HG02623 (cell line): ENCODE measurements at regions not wholly inside any gene's neighbourhood (a gene's known extent, or its start where the extent isn't known, plus 50 kb on each side); places are given as distances from the start of the nearest gene placed in this dataset.

ENCODE experiments used
- ATAC-seq: cut with Tn5 transposase; IDR thresholded peaks from one replicate; pipeline ENCODE4 v1.9.1; 2021; ENCODE audit warnings: moderate library complexity; ENCODE audit not compliant: unreplicated experiment

DNA sequence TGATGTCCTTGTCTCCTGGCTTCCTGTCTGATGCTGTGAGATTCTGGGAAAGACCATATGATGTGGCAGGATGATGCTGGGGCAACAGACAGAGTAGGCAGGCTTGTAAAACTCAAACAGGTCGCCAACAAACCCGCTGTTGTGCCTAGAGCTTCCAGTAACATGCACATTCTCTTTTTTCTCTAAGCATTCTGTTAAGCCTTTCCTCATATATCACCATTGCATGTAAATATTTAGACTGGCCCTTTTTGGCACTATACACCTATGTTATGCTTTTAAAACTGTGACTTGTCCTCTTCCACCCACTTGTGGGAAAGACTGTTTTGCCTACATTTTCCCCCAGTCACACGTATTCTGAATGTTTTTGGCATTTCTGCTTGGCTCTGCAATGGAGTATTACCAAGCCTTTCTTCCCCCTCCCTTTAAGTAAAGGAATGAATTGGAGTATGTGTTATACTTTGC, 250.4 kb upstream of the TANK start:
- no peak for ATAC-seq

DNA sequence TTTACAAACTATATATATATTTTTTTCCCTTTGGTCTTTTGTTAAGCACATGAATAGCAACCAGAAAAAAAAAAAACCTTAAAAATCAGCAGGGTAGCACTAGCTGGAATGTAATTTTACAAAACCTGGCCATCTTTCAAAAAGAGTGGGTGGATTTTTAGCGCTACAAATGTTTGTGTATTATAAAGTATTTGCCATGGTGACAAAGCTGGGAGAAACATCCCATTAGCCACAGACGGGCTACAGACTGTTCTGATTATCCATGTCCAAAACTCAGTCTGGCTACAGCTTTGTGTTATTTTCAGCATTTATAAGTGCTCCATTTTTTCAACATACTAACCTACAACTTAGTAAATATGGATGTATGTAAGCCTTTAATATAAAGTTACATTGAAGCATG, 249.5 kb upstream of the TANK start:
- no peak for ATAC-seq

DNA sequence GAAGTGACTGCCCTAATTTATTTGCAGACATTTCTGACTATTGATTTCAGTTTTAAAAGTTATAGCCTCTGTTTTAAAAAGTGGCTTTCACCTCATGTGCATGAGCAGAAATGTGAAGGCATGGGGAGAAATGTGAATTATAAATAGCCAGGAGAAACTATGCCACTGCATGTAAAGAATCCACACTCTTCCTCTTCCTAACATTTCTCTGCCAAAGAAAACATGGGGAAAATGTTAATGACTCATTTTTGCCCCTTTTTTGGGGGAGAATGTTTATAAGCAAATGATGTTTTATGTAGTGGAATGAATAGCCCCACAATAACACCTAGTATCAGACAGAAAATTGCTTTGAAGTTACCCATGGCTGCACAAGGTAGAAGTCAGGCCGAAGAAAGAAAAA, 249.0 kb upstream of the TANK start:
- ATAC-seq = no peak

DNA sequence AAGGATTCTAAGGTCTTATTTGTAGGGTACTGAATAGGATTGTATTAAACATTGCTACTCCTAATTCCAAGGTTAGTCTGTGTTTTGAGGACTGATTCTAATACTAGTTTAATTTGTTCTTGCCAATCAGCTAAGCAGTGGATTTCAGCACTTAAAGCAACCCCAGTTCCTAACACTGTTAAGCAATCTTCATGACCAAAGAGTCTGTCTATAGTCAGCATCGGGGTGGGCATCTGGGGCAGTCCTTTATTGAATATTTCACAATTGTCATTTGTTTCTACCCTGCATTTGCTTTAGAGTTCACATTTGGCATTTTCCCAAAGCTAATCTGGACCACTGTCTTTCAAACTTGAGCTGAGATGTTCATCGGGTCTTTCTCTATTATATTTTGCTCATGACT, 248.0 kb upstream of the TANK start:
- ATAC-seq = no peak

DNA sequence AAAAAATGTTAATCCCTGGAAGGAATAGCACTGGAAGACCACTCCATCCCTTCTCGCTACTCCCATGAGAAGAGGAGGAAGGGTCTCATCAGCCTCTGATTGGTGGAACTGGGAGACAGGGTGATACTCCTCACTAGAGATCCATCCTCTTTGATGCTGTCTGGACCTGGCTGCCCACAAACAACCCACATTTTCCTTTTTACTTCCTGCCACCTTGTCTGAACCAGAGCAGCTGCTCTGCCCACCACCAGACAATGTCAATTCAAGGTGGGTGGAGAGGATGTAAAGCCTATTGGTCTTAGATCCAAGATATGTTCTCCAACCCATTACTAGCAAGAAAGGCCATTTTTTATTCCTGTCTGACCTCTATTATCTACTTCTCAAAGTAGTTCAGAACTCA, 246.9 kb upstream of the TANK start:
- ATAC-seq = no peak

DNA sequence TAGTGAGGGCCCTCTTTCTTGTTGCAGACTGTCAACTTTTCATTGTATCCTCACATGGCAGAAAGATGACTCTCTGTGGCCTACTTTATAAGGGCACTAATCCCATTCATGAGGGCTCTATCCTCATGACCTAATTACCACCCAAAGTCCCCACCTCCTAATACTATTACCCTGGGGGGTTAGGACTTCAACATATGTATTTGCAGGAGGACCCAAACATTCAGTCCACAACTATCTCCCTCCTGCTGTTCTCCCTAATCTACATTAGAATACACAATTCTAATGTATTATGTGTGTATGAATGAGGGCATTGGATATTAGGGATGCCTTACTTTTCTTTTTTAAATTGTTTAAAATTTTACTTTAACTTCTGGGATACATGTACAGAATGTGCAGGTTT, 246.0 kb upstream of the TANK start:
- no peak for ATAC-seq

DNA sequence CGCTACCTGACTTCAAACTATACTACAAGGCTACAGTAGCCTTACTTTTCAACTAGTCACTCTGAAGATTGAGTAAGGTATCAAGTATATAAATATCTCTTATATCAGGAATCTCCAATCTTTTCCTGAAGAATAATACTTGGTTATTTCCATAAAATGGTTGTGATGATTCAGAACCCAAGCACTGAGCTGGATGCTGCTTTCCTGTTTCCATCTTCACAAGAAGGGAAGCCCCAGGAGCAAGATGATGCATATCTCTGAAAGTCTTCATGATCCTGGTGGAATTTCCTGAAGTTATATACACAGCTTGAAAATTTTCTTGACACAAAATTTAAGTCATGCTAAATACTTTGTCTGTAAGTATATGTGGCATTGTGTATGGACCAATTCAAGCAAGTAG, 243.9 kb upstream of the TANK start:
- ATAC-seq = no peak

DNA sequence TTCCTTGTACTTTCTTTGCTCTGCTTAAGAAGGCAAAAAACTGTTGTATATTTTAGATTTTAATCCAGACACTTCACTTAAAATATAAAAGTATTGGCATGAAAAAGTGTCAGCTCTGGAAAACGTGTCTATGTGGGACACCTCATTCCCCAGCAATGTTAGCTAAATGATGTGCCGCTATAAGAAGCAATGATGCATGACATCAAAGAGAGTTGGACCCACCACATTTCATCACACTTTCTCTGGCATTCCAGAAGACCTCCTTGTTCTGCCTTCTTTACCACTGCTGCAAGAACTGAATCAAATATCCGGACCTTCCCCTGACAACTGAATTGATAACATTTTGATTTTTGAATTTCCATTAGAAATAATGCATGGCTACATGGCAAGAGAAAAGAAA, 242.4 kb upstream of the TANK start:
- ATAC-seq = no peak

DNA sequence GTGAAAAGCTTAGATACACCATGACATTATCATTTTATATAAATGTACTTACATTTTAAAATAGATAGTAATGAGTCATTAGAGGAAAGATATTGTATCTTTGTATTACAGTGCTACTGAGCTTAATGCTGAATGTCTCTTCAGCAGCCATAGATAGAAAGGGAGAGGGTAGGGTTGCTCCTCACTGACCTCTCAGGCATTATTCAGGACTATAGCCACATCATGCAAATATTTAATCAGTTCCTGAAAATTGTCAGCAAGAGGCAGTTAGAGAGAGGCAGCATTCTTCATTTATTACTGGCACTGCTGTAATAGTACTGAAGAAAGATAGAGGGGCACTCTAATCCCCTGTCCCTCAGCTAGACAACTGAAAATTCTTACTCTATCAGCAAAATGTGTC, 242.0 kb upstream of the TANK start:
- no peak for ATAC-seq

DNA sequence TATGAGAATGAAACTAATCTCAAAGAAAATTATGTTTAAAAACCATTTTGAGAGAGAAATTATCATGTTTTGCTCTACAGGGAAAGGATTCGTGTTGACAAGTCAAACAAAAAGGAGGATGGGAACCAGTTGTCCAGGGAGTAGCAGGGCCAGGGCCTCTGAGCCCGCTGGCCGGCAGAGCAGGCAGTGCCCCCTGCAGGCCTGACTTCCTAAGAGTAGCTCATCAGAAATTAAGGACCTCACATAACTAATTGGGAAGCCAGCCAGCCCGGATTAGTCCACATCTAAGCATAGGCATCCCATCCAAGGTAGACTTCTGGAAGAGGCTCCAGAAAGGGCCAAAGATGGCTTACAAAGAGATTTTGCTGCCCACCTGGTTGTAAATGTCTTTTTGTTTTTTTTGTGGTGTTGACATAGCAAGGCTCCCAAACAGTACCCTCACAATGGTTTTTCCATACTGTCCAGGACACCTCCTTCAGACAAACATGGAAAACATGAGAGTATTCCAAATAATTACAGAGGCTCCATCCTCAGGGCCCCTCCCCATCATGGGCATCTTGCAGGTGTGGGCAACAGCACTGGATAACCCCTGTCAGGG, 241.2 kb upstream of the TANK start:
- ATAC-seq = no peak

DNA sequence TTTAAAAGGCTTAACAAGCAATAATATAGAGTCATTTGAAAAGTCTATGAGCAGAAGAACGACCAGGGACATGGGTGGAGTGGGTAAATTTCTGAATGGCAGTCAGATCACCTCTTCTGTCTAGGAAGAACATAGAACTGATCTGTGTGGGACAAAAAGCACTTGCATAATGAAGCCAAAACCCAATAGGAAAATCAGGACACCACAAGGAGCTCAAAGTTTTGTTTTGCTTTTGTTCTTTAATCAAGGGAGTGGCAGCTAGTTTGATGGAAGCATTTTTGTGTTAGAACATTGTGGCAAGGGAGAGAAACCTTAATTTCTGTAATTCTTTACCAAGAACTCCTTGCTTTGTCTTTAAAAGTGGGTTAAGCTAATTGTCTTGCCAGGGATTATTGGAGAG, 240.2 kb upstream of the TANK start:
- ATAC-seq = no peak

DNA sequence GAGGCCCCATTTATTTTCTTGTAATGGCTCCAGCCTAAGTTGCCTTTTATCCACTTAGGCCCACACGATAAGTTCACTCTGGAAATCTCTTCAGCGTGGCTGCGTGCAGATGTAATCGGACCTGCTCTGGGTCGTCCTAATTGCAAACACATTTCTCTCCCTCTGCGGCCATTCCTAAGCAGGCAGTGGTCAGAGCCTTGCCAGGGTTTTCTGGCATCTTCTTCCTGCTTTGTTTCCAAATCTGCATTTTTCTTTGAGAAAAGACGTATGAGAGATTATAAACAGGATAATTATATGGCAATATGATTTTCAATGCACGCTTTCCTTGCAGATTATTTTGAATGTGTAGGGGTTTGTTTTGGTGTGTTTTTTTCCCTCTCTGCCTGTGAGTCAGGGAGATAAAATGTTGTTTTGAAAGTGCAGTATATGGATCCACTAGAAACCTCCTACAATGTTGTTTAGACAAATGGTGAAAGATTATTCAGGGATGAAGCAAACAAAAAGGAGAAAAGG, 239.4 kb upstream of the TANK start:
- no peak for ATAC-seq

DNA sequence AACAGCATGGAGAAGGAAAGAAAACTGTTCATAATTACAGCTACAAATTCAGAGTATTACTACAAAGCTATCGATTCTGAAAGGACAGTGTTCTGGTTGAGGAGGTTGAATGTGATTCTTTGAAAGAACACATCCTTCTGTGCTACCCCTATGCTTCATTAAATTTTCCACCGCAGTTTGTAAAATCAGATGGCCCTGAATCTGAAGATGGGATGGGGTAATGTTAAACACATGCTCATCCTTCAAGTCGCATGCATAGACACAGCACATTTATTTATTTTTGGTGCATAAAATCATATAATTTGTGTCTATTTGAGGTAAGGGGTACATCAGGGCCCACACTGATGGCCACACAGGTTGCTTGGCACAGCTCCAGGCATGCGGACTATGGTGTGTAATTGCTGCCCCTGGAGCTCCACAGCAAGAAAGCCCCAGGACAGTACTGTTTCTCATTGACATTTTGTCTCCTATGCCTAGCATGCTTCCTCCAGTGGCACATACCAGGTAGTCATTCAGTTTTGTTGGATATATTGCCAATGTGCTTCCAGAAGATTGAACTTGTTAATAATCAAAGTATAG, 238.8 kb upstream of the TANK start:
- ATAC-seq = no peak

DNA sequence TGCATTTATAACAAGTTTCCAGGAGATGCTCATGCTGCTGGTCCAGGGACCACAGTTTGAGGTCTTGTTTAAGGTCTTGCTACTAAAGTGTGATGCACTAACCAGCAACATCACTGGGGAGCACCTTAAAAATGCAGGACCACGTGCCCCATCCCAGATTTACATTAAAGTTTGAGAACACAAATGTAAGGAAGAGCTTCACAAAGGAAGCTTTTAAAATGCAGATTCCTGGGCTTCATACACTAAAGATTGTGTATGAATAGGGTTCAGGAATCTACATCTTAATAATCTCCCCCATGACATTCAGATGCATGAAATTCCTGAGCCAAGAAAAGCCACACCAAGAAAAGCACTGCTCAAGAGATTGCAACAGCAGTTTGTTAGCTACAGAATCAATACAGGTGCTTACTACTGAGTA, 235.3 kb upstream of the TANK start:
- no peak for ATAC-seq

DNA sequence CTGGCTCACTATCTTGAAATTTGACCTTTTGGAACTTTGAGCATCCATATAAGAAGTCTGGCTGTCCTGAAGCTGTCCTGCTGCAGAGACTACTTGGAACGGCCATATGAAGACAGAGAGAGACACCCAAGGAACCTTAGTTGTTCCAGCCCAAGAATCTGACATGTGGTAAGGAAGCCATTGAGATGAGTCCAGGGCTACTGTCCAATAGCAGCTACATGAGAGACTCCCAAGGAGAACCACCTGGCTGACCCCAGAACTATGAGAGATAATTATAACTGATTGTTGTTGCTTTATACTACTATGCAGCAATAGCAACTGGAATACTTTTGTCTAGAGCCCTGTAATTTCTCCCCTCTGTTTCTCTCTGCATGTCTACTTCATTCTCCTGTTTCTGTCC, 234.3 kb upstream of the TANK start:
- ATAC-seq = no peak

DNA sequence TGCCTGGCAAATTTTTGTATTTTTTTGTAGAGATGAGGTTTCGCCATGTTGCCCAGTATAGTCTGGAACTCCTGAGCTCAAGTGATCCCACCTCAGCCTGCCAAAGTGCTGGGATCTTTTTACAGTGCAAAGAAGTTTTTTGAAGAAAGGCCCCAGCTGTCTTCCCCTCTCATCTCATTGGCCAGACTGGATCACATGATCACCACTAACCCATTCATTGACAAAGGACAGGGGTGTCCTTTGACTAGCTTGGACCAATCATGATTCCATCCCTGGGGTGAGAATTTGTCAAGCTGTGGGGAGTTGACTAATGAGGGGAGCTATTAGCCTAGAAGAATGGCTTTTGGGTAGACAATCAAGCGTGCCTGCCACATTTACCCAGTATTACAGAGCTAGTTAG, 232.9 kb upstream of the TANK start:
- ATAC-seq = no peak

DNA sequence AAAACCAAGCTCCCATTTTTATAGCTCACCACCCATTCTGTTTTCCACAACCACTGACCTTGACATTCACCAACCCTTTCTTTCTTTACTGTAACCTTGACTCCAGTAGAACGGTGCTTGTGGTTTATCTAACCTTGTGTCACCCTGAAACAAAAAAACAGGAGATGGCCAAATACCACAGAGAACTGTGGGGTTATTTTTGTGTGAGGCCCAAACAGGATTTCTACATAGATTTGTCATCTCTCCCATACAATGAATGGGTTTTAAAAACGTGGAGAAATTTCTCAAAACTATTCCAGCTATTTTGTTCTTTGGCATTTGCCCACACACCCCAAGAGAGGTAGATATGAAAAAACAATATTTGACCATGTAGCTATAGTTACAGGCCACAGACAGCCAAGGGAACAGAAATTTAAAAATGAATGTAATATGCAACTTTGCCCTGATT, 231.3 kb upstream of the TANK start:
- ATAC-seq = no peak

DNA sequence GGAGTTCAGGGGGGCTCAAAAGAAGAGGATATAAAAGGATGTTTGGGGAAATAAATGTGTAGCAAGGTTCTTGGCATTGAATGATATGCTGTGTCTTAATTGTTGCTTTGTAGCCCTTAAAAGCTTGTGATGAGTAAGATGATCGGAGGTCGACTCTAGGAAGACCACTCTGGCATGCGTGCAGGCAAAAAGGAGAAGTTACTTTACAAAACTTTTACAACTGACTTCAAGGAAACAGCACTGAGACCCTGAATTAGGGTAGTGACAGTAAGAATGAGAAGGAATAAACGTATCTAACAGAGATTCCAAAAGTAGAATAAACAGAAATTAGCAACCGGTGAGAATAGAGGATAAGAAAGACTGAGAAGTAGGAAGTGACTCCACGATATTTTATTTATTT, 228.7 kb upstream of the TANK start:
- no peak for ATAC-seq

DNA sequence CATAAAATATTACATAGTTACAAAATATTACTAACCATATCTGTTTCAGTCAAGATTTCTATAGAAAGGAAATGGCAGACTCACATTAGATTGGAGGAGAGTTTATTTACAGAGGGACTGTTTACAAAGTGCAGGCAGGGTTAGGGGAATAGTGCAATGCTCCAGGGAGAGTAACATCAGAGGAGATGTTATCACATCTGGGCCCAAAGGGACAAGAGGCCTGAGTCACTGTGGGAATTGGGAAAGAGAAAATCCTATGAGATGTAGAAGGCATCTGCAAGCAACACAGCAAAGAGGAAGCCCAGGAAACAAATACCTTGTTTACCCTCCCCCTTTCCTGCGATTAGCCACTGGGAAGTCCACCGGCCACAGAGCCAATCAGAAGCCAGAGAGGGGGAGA, 227.3 kb upstream of the TANK start:
- no peak for ATAC-seq

DNA sequence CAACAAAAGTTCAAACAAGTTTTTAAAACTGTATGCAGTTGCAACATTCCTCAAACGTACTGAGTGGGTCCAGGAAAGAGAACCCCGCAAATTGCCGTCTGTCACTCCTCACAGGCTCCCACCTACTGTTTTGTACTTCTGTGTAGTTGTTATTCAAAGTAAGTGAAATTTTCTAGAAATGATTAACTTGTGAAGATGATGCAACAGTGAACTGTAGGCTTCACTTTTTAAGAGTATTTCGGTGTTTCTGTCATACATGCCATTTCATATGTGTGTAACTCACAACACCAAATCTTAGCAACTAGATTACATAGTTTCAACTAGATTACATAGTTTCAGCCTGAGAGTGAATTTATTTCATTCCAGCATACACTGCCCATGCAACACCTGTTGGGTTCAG, 226.0 kb upstream of the TANK start:
- ATAC-seq = no peak

DNA sequence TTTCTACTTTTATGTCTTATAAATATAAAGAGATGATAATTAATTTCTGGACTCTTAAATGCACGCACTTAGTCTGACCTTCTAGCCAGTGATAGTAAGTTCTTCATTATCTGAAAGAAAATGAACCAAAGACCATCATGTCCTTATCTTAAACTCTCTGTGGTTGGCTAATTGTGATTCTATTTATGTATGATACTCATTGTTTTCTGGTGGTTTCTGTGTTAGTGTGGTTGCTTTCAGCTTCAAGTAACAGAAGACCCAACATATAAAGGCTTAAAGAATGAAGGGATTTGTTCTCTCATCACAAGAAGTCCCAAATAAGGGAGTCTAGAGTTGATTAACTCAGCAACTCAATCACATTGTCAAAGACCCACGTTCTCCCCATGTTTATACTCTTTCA, 225.2 kb upstream of the TANK start:
- no peak for ATAC-seq

DNA sequence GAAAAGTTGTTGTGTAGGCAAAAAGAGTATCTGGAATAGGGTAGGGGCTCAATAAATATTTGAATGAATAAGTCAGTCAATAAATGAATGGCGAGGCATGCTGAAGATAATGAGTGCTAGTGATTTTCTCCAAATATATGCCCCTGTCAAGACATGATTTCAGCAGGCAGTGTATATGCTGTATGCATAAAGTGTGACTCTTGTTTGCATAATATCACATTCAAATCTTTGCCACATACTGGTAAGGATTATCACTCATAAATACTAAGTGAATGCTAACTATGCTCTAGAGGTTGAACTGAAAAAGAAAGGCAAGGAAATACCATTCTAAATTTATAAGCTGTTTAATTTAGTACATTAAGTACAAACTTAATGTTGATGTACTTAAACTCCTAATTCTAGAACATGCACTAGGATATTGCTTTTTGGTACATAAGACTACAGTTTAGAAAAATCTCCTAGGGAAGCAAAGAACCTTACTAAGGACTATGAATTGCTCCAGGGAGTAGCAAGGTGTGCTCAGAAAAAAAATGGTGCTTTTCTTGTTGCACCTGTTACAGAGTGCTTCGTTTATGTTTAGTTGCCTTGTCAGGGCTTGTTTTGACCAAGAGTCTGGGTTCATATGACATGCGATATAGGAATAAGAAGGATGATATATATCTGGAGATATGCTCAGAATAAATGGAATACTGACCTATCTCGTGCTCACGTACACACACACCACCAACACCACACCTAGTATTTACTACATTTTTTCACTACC, 224.0 kb upstream of the TANK start:
- no peak for ATAC-seq
